ENCODE measurements at regions not wholly inside any gene's neighbourhood (a gene's known extent, or its start where the extent isn't known, plus 50 kb on each side); places are given as distances from the start of the nearest gene placed in this dataset.

GRCh38 chr17:70251706-70252105 lies 82.4 kb downstream of the KCNJ2 start:
- Histone ChIP-seq H3K4me3 (no peak overlapping the region), H3K27ac (no peak overlapping the region), H3K27me3 (no peaks in the 10 kb centered on the region), H3K36me3 (no peaks in the 10 kb centered on the region), H3K9me3 (no peaks in the 10 kb centered on the region), H3K4me1 (ENCODE audit: insufficient read depth) (no peaks in the 10 kb centered on the region)
- 60 to 65% (median 63%) methylated on average over 2 of the region's 2 CpGs for WGBS, 3 donors
- intact Hi-C loops (cut with DNase I): no loop called here
- no peak for DNase-seq
- TF ChIP-seq POLR2A (IDR thresholded peaks at IDR 0.05) (no peak), EP300 (IDR thresholded peaks at IDR 0.05) (no peak), CTCF (IDR thresholded peaks at IDR 0.05) (no peak)

- H3K27ac ChIP-seq: no peak overlapping the region
- H3K36me3 ChIP-seq: no peaks in the 10 kb centered on the region
- intact Hi-C loops (cut with DNase I): no loop called here
- TF ChIP-seq CTCF (IDR thresholded peaks at IDR 0.05): no peak
- no peak for TF ChIP-seq POLR2A (IDR thresholded peaks at IDR 0.05)
- no peak for TF ChIP-seq EP300 (IDR thresholded peaks at IDR 0.05)
- no peak for DNase-seq
- no peaks in the 10 kb centered on the region for H3K4me1 ChIP-seq (ENCODE audit: insufficient read depth)
- H3K4me3 ChIP-seq: no peak overlapping the region
- H3K27me3 ChIP-seq: no peaks in the 10 kb centered on the region
- no peaks in the 10 kb centered on the region for H3K9me3 ChIP-seq
- WGBS, 3 donors: 71 to 75% (median 74%) methylated on average over 2 of the region's 2 CpGs
These were observed 85.6 kb downstream of the KCNJ2 start for GRCh38 chr17:70254735-70255460.

- WGBS, 3 donors: 59 to 68% (median 67%) methylated on average over 2 of the region's 2 CpGs
- Histone ChIP-seq H3K4me1 (ENCODE audit: insufficient read depth) (no peaks in the 10 kb centered on the region), H3K27me3 (no peaks in the 10 kb centered on the region), H3K27ac (no peak overlapping the region), H3K4me3 (no peak overlapping the region), H3K36me3 (no peaks in the 10 kb centered on the region), H3K9me3 (no peaks in the 10 kb centered on the region)
- DNase-seq: no peak
- intact Hi-C loops (cut with DNase I): no loop called here
- TF ChIP-seq CTCF (IDR thresholded peaks at IDR 0.05) (no peak), POLR2A (IDR thresholded peaks at IDR 0.05) (no peak), EP300 (IDR thresholded peaks at IDR 0.05) (no peak)
These were observed 87.4 kb downstream of the KCNJ2 start for GRCh38 chr17:70256751-70257150.

GRCh38 chr17:70258465-70258864 lies 89.1 kb downstream of the KCNJ2 start:
- no peak for DNase-seq
- no peak for TF ChIP-seq CTCF (IDR thresholded peaks at IDR 0.05)
- TF ChIP-seq EP300 (IDR thresholded peaks at IDR 0.05): no peak
- TF ChIP-seq POLR2A (IDR thresholded peaks at IDR 0.05): no peak
- H3K9me3 ChIP-seq: no peaks in the 10 kb centered on the region
- no peak overlapping the region for H3K4me3 ChIP-seq
- H3K4me1 ChIP-seq (ENCODE audit: insufficient read depth): no peaks in the 10 kb centered on the region
- H3K27ac ChIP-seq: no peak overlapping the region
- H3K27me3 ChIP-seq: no peaks in the 10 kb centered on the region
- intact Hi-C loops (cut with DNase I): no loop called here
- H3K36me3 ChIP-seq: no peaks in the 10 kb centered on the region

Measured in ovary (tissue), 7 donors.